WTC11 (cell line): ENCODE measurements at regions not wholly inside any gene's neighbourhood (a gene's known extent, or its start where the extent isn't known, plus 50 kb on each side); places are given as distances from the start of the nearest gene placed in this dataset.

ENCODE experiments used
- ATAC-seq: fragments of 200-7000 bp; cut with Tn5 transposase; 2 replicates; pipeline ENCODE4 v1.10.0; 2021; ENCODE audit warnings: mild to moderate bottlenecking, moderate library complexity
- CTCF ChIA-PET: fragments of 300-600 bp; sonication (Branson Sonifier 250); formaldehyde crosslinking; loops from one replicate; lab custom pipeline; 2021; ENCODE audit warnings: antibody characterized with exemption; lab: Charles Lee
- POLR2A ChIA-PET: fragments of 350-600 bp; sonication (Branson Sonifier 250); formaldehyde crosslinking; loops from one replicate; lab custom pipeline; 2021; ENCODE audit warnings: antibody characterized with exemption; lab: Charles Lee
- DNase-seq: peaks from one replicate; pipeline ENCODE4 v3.0.0; 2021; ENCODE audit warnings: low spot score
- H3K27ac Mint-ChIP-seq: 2 replicates; pipeline ENCODE4 v1.8.0; 2021; ENCODE audit warnings: mixed read lengths
- H3K27me3 Mint-ChIP-seq: 2 replicates; pipeline ENCODE4 v1.8.0; 2021; ENCODE audit warnings: low read depth, mild to moderate bottlenecking, moderate library complexity, mixed read lengths
- H3K36me3 Mint-ChIP-seq: 2 replicates; pipeline ENCODE4 v1.8.0; 2021; ENCODE audit warnings: mixed read lengths
- H3K4me1 Mint-ChIP-seq: 2 replicates; pipeline ENCODE4 v1.8.0; 2022; ENCODE audit warnings: mixed read lengths
- H3K4me3 Mint-ChIP-seq: 2 replicates; pipeline ENCODE4 v1.8.0; 2021; ENCODE audit warnings: mild to moderate bottlenecking, moderate library complexity, mixed read lengths
- H3K9me3 Mint-ChIP-seq: 2 replicates; pipeline ENCODE4 v1.8.0; 2021; ENCODE audit warnings: mixed read lengths
- ATF1 ChIP-seq: sonication (generic); formaldehyde crosslinking; IDR thresholded peaks from 2 replicates; pipeline ENCODE4 v1.8.1; 2023; ENCODE audit warnings: mild to moderate bottlenecking, moderate library complexity, missing genetic modification reagents
- ATF2 ChIP-seq: sonication (generic); formaldehyde crosslinking; IDR thresholded peaks from 2 replicates; pipeline ENCODE4 v1.8.1; 2022; ENCODE audit warnings: low read depth, missing genetic modification reagents, borderline replicate concordance
- CREB1 ChIP-seq: sonication (generic); formaldehyde crosslinking; IDR thresholded peaks from 2 replicates; pipeline ENCODE4 v1.8.0; 2023; ENCODE audit warnings: mild to moderate bottlenecking, missing genetic modification reagents
- CREM ChIP-seq: sonication (generic); formaldehyde crosslinking; IDR thresholded peaks from 2 replicates; pipeline ENCODE4 v1.8.1; 2022; ENCODE audit warnings: mild to moderate bottlenecking, missing genetic modification reagents, moderate library complexity
- EMX1 ChIP-seq: fragments of 250-450 bp; sonication (Bioruptor Pico); IDR thresholded peaks from 2 replicates; pipeline ENCODE4 v1.8.0; 2021; ENCODE audit warnings: mild to moderate bottlenecking
- FOXK1 ChIP-seq: sonication (generic); formaldehyde crosslinking; IDR thresholded peaks from 2 replicates; pipeline ENCODE4 v1.8.0; 2022; ENCODE audit warnings: mild to moderate bottlenecking, moderate library complexity, missing genetic modification reagents
- GTF2I ChIP-seq: fragments of 250-450 bp; sonication (Bioruptor Pico); conservative IDR thresholded peaks from 2 replicates; pipeline ENCODE4 v1.4.0; 2021; ENCODE audit warnings: mild to moderate bottlenecking
- IRF1 ChIP-seq: sonication (generic); formaldehyde crosslinking; IDR thresholded peaks from 2 replicates; pipeline ENCODE4 v1.8.0; 2023; ENCODE audit warnings: missing genetic modification reagents
- IRF2 ChIP-seq: sonication (generic); formaldehyde crosslinking; IDR thresholded peaks from 2 replicates; pipeline ENCODE4 v1.8.0; 2022; ENCODE audit warnings: low read depth, missing genetic modification reagents, borderline replicate concordance
- JUN ChIP-seq: sonication (generic); formaldehyde crosslinking; IDR thresholded peaks from 2 replicates; pipeline ENCODE4 v1.8.0; 2023; ENCODE audit warnings: mild to moderate bottlenecking, missing genetic modification reagents
- MYBL2 ChIP-seq: sonication (generic); formaldehyde crosslinking; IDR thresholded peaks from 2 replicates; pipeline ENCODE4 v1.8.1; 2023; ENCODE audit warnings: mild to moderate bottlenecking, moderate library complexity, missing genetic modification reagents
- NR2C2 ChIP-seq: sonication (generic); formaldehyde crosslinking; IDR thresholded peaks from 2 replicates; pipeline ENCODE4 v1.8.0; 2022; ENCODE audit warnings: mild to moderate bottlenecking, missing genetic modification reagents
- OVOL2 ChIP-seq: fragments of 250-450 bp; sonication (Bioruptor Pico); IDR thresholded peaks from 2 replicates; pipeline ENCODE4 v1.9.0; 2021; ENCODE audit warnings: mild to moderate bottlenecking, borderline replicate concordance
- PRRX2 ChIP-seq: fragments of 250-450 bp; sonication (Bioruptor Pico); IDR thresholded peaks from 2 replicates; pipeline ENCODE4 v1.8.0; 2021; ENCODE audit warnings: mild to moderate bottlenecking
- SP1 ChIP-seq: sonication (generic); formaldehyde crosslinking; conservative IDR thresholded peaks from 2 replicates; pipeline ENCODE4 v1.8.1; 2022; ENCODE audit warnings: missing genetic modification reagents
- TCF7 ChIP-seq: sonication (generic); formaldehyde crosslinking; IDR thresholded peaks from 2 replicates; pipeline ENCODE4 v1.8.0; 2022; ENCODE audit warnings: mild to moderate bottlenecking, low read depth, missing genetic modification reagents, moderate library complexity
- ZBTB21 ChIP-seq: sonication (generic); formaldehyde crosslinking; IDR thresholded peaks from 2 replicates; pipeline ENCODE4 v1.8.1; 2023; ENCODE audit warnings: mild to moderate bottlenecking, missing genetic modification reagents, borderline replicate concordance
- ZMAT4 ChIP-seq: fragments of 250-450 bp; sonication (Bioruptor Pico); IDR thresholded peaks from 2 replicates; pipeline ENCODE4 v1.9.0; 2021; ENCODE audit warnings: mild to moderate bottlenecking
- ZNF263 ChIP-seq: sonication (generic); formaldehyde crosslinking; IDR thresholded peaks from 2 replicates; pipeline ENCODE4 v1.8.1; 2022; ENCODE audit warnings: low read depth, mild to moderate bottlenecking, moderate library complexity, missing genetic modification reagents
- ZNF281 ChIP-seq: sonication (generic); formaldehyde crosslinking; IDR thresholded peaks from 2 replicates; pipeline ENCODE4 v1.8.0; 2023; ENCODE audit warnings: mild to moderate bottlenecking, missing genetic modification reagents
- ZNF317 ChIP-seq: sonication (generic); formaldehyde crosslinking; IDR thresholded peaks from 2 replicates; pipeline ENCODE4 v1.8.1; 2023; ENCODE audit warnings: low read depth, mild to moderate bottlenecking, moderate library complexity, missing genetic modification reagents, borderline replicate concordance
- TF ChIP-seq, protein P1 (sequence below): sonication (generic); formaldehyde crosslinking; IDR thresholded peaks from 2 replicates; pipeline ENCODE4 v1.8.1; 2023; ENCODE audit warnings: mild to moderate bottlenecking, missing genetic modification reagents
- TF ChIP-seq, protein P2 (sequence below): sonication (generic); formaldehyde crosslinking; IDR thresholded peaks from 2 replicates; pipeline ENCODE4 v1.8.1; 2022; ENCODE audit warnings: mild to moderate bottlenecking, moderate library complexity, missing genetic modification reagents
- TF ChIP-seq, protein P3 (sequence below): fragments of 250-450 bp; sonication (Bioruptor Pico); IDR thresholded peaks from 2 replicates; pipeline ENCODE4 v1.8.0; 2021; ENCODE audit warnings: mild to moderate bottlenecking
- TF ChIP-seq, protein P4 (sequence below): fragments of 200-600 bp; IDR thresholded peaks from 2 replicates; pipeline ENCODE4 v1.8.0; 2022; ENCODE audit warnings: antibody characterized with exemption

DNA sequence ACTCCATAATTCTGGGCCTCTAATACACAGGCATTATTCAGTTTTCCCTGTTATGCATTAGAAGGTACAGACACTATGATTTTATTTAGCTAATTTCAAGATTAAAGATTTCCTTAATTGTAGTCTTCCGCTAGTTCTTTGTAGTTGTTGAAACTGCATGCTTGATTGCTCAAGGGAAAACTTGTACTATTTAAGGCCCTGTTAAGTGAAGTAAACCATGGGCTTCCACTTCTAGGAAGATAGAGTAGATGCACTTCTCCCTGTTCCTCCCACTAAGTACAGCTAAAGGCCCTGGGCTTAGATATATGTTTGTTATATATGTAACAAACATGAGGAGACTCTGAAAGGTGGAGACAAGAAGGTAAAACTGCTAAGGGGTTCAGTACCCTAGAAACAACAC, 215.8 kb upstream of the LEF1 start:
- ATAC-seq (no peak), DNase-seq (no peak)
- H3K4me1 Mint-ChIP-seq, result peaks cover 3% of the 10 kb centered on the region
- TF ChIP-seq ZMAT4 (CRISPR knock-in tag) (no peak), ATF2 (CRISPR knock-in tag) (no peak), ZNF317 (CRISPR knock-in tag) (no peak), NR2C2 (CRISPR knock-in tag) (no peak), OVOL2 (CRISPR knock-in tag) (no peak), CREB1 (CRISPR knock-in tag) (no peak), JUN (CRISPR knock-in tag) (no peak), GTF2I (CRISPR knock-in tag) (no peak), EMX1 (CRISPR knock-in tag) (no peak), ZBTB21 (CRISPR knock-in tag) (no peak)
- TF ChIP-seq, protein P1, sequence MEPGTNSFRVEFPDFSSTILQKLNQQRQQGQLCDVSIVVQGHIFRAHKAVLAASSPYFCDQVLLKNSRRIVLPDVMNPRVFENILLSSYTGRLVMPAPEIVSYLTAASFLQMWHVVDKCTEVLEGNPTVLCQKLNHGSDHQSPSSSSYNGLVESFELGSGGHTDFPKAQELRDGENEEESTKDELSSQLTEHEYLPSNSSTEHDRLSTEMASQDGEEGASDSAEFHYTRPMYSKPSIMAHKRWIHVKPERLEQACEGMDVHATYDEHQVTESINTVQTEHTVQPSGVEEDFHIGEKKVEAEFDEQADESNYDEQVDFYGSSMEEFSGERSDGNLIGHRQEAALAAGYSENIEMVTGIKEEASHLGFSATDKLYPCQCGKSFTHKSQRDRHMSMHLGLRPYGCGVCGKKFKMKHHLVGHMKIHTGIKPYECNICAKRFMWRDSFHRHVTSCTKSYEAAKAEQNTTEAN (CRISPR knock-in tag), result no peak
- TF ChIP-seq, protein P2, sequence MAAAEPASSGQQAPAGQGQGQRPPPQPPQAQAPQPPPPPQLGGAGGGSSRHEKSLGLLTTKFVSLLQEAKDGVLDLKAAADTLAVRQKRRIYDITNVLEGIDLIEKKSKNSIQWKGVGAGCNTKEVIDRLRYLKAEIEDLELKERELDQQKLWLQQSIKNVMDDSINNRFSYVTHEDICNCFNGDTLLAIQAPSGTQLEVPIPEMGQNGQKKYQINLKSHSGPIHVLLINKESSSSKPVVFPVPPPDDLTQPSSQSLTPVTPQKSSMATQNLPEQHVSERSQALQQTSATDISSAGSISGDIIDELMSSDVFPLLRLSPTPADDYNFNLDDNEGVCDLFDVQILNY (CRISPR knock-in tag), result no peak
- POLR2A ChIA-PET, result no interaction called here
- CTCF ChIA-PET, result no interaction called here
- no peaks in the 10 kb centered on the region for H3K36me3 Mint-ChIP-seq
- H3K27me3 Mint-ChIP-seq, result no peaks in the 10 kb centered on the region; the same call in 1 of the 2 replicates
- H3K27ac Mint-ChIP-seq, result no peak overlapping the region
- H3K4me3 Mint-ChIP-seq, result no peak overlapping the region
- H3K9me3 Mint-ChIP-seq, result peaks cover 10% of the 10 kb centered on the region

- H3K4me3 Mint-ChIP-seq, result no peak overlapping the region
- no peaks in the 10 kb centered on the region for H3K36me3 Mint-ChIP-seq
- peaks cover 10% of the 10 kb centered on the region for H3K9me3 Mint-ChIP-seq
- peaks cover 4% of the 10 kb centered on the region for H3K4me1 Mint-ChIP-seq
- POLR2A ChIA-PET, result no interaction called here
- H3K27me3 Mint-ChIP-seq, result no peaks in the 10 kb centered on the region; the same call in 1 of the 2 replicates
- H3K27ac Mint-ChIP-seq, result no peak overlapping the region
- no peak for DNase-seq
- CTCF ChIA-PET, result interaction anchor here (1.3 kb wide), 1 partner anchor 23 kb away, joined by 3 read pairs; no protein-coding TSS in a partner anchor
- no peak for ATAC-seq
- TF ChIP-seq MYBL2 (CRISPR knock-in tag) (no peak), ATF1 (no peak), TCF7 (CRISPR knock-in tag) (no peak), EMX1 (CRISPR knock-in tag) (no peak), FOXK1 (CRISPR knock-in tag) (no peak), IRF1 (CRISPR knock-in tag) (no peak), ZNF263 (CRISPR knock-in tag) (no peak), IRF2 (CRISPR knock-in tag) (no peak), ZNF281 (CRISPR knock-in tag) (no peak), CREM (no peak), PRRX2 (CRISPR knock-in tag) (no peak), SP1 (CRISPR knock-in tag) (no peak)
- TF ChIP-seq, protein P1 (CRISPR knock-in tag), result no peak
- TF ChIP-seq, protein P3, sequence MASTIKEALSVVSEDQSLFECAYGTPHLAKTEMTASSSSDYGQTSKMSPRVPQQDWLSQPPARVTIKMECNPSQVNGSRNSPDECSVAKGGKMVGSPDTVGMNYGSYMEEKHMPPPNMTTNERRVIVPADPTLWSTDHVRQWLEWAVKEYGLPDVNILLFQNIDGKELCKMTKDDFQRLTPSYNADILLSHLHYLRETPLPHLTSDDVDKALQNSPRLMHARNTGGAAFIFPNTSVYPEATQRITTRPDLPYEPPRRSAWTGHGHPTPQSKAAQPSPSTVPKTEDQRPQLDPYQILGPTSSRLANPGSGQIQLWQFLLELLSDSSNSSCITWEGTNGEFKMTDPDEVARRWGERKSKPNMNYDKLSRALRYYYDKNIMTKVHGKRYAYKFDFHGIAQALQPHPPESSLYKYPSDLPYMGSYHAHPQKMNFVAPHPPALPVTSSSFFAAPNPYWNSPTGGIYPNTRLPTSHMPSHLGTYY (CRISPR knock-in tag), result no peak
- TF ChIP-seq, protein P4, sequence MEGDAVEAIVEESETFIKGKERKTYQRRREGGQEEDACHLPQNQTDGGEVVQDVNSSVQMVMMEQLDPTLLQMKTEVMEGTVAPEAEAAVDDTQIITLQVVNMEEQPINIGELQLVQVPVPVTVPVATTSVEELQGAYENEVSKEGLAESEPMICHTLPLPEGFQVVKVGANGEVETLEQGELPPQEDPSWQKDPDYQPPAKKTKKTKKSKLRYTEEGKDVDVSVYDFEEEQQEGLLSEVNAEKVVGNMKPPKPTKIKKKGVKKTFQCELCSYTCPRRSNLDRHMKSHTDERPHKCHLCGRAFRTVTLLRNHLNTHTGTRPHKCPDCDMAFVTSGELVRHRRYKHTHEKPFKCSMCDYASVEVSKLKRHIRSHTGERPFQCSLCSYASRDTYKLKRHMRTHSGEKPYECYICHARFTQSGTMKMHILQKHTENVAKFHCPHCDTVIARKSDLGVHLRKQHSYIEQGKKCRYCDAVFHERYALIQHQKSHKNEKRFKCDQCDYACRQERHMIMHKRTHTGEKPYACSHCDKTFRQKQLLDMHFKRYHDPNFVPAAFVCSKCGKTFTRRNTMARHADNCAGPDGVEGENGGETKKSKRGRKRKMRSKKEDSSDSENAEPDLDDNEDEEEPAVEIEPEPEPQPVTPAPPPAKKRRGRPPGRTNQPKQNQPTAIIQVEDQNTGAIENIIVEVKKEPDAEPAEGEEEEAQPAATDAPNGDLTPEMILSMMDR, result no peak
These were observed 214.4 kb upstream of the LEF1 start for GRCh38 chr4:108383157-108383556.
